GM23338 (cell line): ENCODE measurements at regions not wholly inside any gene's neighbourhood (a gene's known extent, or its start where the extent isn't known, plus 50 kb on each side); places are given as distances from the start of the nearest gene placed in this dataset.

Experiments used
- ATAC-seq: fragments of 200-7000 bp; cut with Tn5 transposase; 3 replicates; pipeline ENCODE4 v1.9.1; 2020
- DNase-seq: peaks from one replicate; pipeline ENCODE4 v3.0.0-alpha.2; 2015; ENCODE audit warnings: low spot score
- H2AFZ ChIP-seq: fragments of 200-600 bp; sonication (generic); 2 replicates; pipeline ENCODE4 v1.8.0; 2016; ENCODE audit warnings: antibody characterized with exemption, mild to moderate bottlenecking, moderate library complexity
- H3F3A ChIP-seq: fragments of 200-600 bp; sonication (generic); replicated peaks from 2 replicates; pipeline ENCODE4 v1.8.0; 2017; ENCODE audit warnings: antibody characterized with exemption, mixed run types, low read depth
- H3K27ac ChIP-seq: fragments of 200-600 bp; sonication (generic); 2 replicates; pipeline ENCODE4 v1.6.1; 2016; ENCODE audit warnings: low read depth
- H3K27me3 ChIP-seq: fragments of 200-600 bp; sonication (generic); 2 replicates; pipeline ENCODE4 v1.8.0; 2016; ENCODE audit warnings: mild to moderate bottlenecking, mixed run types, moderate library complexity; ENCODE audit not compliant: insufficient read depth
- H3K36me3 ChIP-seq: fragments of 200-600 bp; sonication (generic); 2 replicates; pipeline ENCODE4 v1.8.0; 2016; ENCODE audit warnings: mild to moderate bottlenecking; ENCODE audit not compliant: insufficient read depth
- H3K4me1 ChIP-seq: fragments of 200-600 bp; sonication (generic); 2 replicates; pipeline ENCODE4 v1.8.0; 2016; ENCODE audit warnings: mild to moderate bottlenecking, moderate library complexity; ENCODE audit not compliant: insufficient read depth
- H3K4me2 ChIP-seq: fragments of 200-600 bp; sonication (generic); 2 replicates; pipeline ENCODE4 v1.7.1; 2017; ENCODE audit warnings: mixed run types
- H3K4me3 ChIP-seq: fragments of 200-600 bp; sonication (generic); 2 replicates; pipeline ENCODE4 v1.6.1; 2016; ENCODE audit warnings: mixed run types
- H3K79me2 ChIP-seq: fragments of 200-600 bp; sonication (generic); replicated peaks from 2 replicates; pipeline ENCODE4 v1.8.0; 2017; ENCODE audit warnings: mild to moderate bottlenecking; ENCODE audit not compliant: insufficient read depth
- H3K9me2 ChIP-seq: fragments of 200-600 bp; sonication (generic); 2 replicates; pipeline ENCODE4 v1.8.0; 2017; ENCODE audit not compliant: insufficient read depth
- H4K20me1 ChIP-seq: fragments of 200-600 bp; sonication (generic); replicated peaks from 2 replicates; pipeline ENCODE4 v1.8.0; 2017; ENCODE audit warnings: mild to moderate bottlenecking; ENCODE audit not compliant: insufficient read depth
- H3K27ac Mint-ChIP-seq: 2 replicates; pipeline ENCODE4 v1.8.0; 2020; ENCODE audit warnings: inconsistent platforms, mild to moderate bottlenecking, moderate library complexity, mixed read lengths
- H3K27me3 Mint-ChIP-seq: 3 replicates; pipeline ENCODE4 v1.8.0; 2022; ENCODE audit warnings: low read depth, mild to moderate bottlenecking, moderate library complexity, mixed read lengths, inconsistent platforms; ENCODE audit not compliant: insufficient read depth, poor library complexity
- H3K36me3 Mint-ChIP-seq: 3 replicates; pipeline ENCODE4 v1.8.0; 2021; ENCODE audit warnings: low read depth, mild to moderate bottlenecking, inconsistent platforms, moderate library complexity, mixed read lengths
- H3K4me1 Mint-ChIP-seq: 3 replicates; pipeline ENCODE4 v1.8.0; 2020; ENCODE audit warnings: mild to moderate bottlenecking, inconsistent platforms, mixed read lengths
- H3K4me3 Mint-ChIP-seq: 3 replicates; pipeline ENCODE4 v1.8.0; 2021; ENCODE audit warnings: moderate library complexity, mild to moderate bottlenecking, inconsistent platforms, mixed read lengths
- H3K9me3 Mint-ChIP-seq: 3 replicates; pipeline ENCODE4 v1.8.0; 2020; ENCODE audit warnings: moderate library complexity, mild to moderate bottlenecking, inconsistent platforms, mixed read lengths
- CREB1 ChIP-seq: fragments of 250-450 bp; sonication (Bioruptor Pico); IDR thresholded peaks from 2 replicates; pipeline ENCODE4 v1.5.0; 2020; ENCODE audit warnings: low read depth, mild to moderate bottlenecking, moderate library complexity
- EZH2 ChIP-seq: fragments of 200-600 bp; sonication (generic); IDR thresholded peaks from one replicate; pipeline ENCODE4 v1.8.0; 2017; ENCODE audit warnings: antibody characterized with exemption, mild to moderate bottlenecking, low read depth; ENCODE audit not compliant: unreplicated experiment
- EZH2phosphoT487 ChIP-seq: fragments of 200-600 bp; sonication (generic); IDR thresholded peaks from one replicate; pipeline ENCODE4 v1.8.1; 2018; ENCODE audit warnings: antibody characterized with exemption; ENCODE audit not compliant: unreplicated experiment
- JUNB ChIP-seq: IDR thresholded peaks from one replicate; pipeline ENCODE4 v1.6.1; 2016; ENCODE audit warnings: antibody characterized with exemption; ENCODE audit not compliant: unreplicated experiment
- NANOG ChIP-seq: IDR thresholded peaks from 2 replicates; pipeline ENCODE4 v1.6.1; 2016; ENCODE audit warnings: antibody characterized with exemption, borderline replicate concordance
- POLR2AphosphoS5 ChIP-seq: IDR thresholded peaks from 2 replicates; pipeline ENCODE4 v1.6.1; 2016; ENCODE audit warnings: antibody characterized with exemption, low read depth
- STAT1 ChIP-seq: IDR thresholded peaks from one replicate; pipeline ENCODE4 v1.6.1; 2016; ENCODE audit warnings: antibody characterized with exemption; ENCODE audit not compliant: unreplicated experiment
- ZNF114 ChIP-seq: fragments of 250-450 bp; sonication (Bioruptor Pico); IDR thresholded peaks from 2 replicates; pipeline ENCODE4 v1.5.0; 2020; ENCODE audit warnings: mild to moderate bottlenecking, moderate library complexity
- ZNF331 ChIP-seq: fragments of 250-450 bp; sonication (Bioruptor Pico); IDR thresholded peaks from 2 replicates; pipeline ENCODE4 v1.5.0; 2020; ENCODE audit warnings: low read depth, mild to moderate bottlenecking, moderate library complexity
- TF ChIP-seq, protein P1 (sequence below): IDR thresholded peaks from one replicate; pipeline ENCODE4 v1.6.1; 2018; ENCODE audit warnings: antibody characterized with exemption; ENCODE audit not compliant: unreplicated experiment
- TF ChIP-seq, protein P2 (sequence below), 2 experiments: fragments of 200-600 bp in 1 of 2; sonication (generic) in 1 of 2; conservative IDR thresholded peaks; 2 replicates each; pipeline versions ENCODE4 v1.5.1 to v1.6.1; 2016 to 2017; ENCODE audit warnings: antibody characterized with exemption in 2 of 2, low read depth in 2 of 2, mild to moderate bottlenecking in 2 of 2, moderate library complexity in 1 of 2
- TF ChIP-seq, protein P3 (sequence below): IDR thresholded peaks from 2 replicates; pipeline ENCODE4 v1.6.1; 2016; ENCODE audit warnings: antibody characterized with exemption
- TF ChIP-seq, protein P4 (sequence below): fragments of 250-450 bp; sonication (Bioruptor Pico); IDR thresholded peaks from 2 replicates; pipeline ENCODE4 v1.5.0; 2020; ENCODE audit warnings: mild to moderate bottlenecking, moderate library complexity

DNA sequence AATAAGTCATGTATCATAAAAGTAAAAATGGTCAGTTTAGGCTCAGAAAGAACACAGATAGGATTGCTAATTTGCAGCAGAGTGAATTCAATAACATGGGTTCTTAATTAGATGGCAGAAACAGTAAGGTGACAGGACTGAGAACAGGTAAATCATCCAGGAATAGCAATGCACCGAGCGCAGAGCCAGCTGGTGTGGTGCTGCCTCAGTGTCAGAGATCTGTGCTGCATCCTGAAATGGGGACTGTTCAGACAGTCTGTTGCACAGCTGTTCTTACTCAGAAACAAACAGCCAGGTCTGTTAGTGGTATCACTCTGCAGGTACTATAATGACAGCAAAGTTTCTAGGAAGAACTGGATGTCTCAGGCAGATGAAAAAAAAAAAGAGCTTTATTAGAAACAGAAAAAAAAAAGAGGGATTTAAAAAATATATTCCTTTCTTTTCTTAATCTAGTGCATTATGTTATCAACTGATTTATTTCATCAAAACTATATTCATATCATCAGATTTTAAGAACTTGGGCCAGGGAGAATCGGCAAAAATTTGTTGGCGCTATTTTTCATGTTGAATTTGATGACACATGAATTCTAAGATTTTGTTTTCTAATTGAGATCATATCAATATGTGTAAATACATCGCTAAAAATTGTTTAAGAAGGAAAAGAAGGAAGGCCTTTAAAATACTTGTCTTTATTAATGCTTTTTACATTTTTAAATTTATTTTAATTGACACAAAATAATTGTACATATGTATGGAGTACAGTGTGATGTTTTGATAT lies 501.8 kb downstream of the PRKD1 start:
- Mint-ChIP-seq H3K4me1 (no peaks in the 10 kb centered on the region), H3K9me3 (no peaks in the 10 kb centered on the region), H3K27me3 (peaks cover 2% of the 10 kb centered on the region), H3K27ac (no peak overlapping the region), H3K4me3 (no peak overlapping the region), H3K36me3 (no peaks in the 10 kb centered on the region)
- ATAC-seq (no peak), DNase-seq (no peak)
- Histone ChIP-seq H3K27ac (no peak overlapping the region), H2AFZ (no peak overlapping the region), H3K4me3 (no peak overlapping the region), H3K79me2 (no peaks in the 10 kb centered on the region), H3K4me1 (no peaks in the 10 kb centered on the region), H3F3A (no peaks in the 10 kb centered on the region), H3K36me3 (no peaks in the 10 kb centered on the region), H3K27me3 (no peaks in the 10 kb centered on the region), H4K20me1 (no peaks in the 10 kb centered on the region), H3K9me2 (no peaks in the 10 kb centered on the region), H3K4me2 (no peak overlapping the region)
- no peak for TF ChIP-seq POLR2AphosphoS5
- TF ChIP-seq ZNF114 (CRISPR knock-in tag): no peak
- no peak for TF ChIP-seq NANOG
- TF ChIP-seq, protein P1, sequence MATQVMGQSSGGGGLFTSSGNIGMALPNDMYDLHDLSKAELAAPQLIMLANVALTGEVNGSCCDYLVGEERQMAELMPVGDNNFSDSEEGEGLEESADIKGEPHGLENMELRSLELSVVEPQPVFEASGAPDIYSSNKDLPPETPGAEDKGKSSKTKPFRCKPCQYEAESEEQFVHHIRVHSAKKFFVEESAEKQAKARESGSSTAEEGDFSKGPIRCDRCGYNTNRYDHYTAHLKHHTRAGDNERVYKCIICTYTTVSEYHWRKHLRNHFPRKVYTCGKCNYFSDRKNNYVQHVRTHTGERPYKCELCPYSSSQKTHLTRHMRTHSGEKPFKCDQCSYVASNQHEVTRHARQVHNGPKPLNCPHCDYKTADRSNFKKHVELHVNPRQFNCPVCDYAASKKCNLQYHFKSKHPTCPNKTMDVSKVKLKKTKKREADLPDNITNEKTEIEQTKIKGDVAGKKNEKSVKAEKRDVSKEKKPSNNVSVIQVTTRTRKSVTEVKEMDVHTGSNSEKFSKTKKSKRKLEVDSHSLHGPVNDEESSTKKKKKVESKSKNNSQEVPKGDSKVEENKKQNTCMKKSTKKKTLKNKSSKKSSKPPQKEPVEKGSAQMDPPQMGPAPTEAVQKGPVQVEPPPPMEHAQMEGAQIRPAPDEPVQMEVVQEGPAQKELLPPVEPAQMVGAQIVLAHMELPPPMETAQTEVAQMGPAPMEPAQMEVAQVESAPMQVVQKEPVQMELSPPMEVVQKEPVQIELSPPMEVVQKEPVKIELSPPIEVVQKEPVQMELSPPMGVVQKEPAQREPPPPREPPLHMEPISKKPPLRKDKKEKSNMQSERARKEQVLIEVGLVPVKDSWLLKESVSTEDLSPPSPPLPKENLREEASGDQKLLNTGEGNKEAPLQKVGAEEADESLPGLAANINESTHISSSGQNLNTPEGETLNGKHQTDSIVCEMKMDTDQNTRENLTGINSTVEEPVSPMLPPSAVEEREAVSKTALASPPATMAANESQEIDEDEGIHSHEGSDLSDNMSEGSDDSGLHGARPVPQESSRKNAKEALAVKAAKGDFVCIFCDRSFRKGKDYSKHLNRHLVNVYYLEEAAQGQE: no peak
- no peak for TF ChIP-seq ZNF331
- no peak for TF ChIP-seq STAT1
- TF ChIP-seq EZH2: no peak
- no peak for TF ChIP-seq EZH2phosphoT487
- TF ChIP-seq, protein P2, sequence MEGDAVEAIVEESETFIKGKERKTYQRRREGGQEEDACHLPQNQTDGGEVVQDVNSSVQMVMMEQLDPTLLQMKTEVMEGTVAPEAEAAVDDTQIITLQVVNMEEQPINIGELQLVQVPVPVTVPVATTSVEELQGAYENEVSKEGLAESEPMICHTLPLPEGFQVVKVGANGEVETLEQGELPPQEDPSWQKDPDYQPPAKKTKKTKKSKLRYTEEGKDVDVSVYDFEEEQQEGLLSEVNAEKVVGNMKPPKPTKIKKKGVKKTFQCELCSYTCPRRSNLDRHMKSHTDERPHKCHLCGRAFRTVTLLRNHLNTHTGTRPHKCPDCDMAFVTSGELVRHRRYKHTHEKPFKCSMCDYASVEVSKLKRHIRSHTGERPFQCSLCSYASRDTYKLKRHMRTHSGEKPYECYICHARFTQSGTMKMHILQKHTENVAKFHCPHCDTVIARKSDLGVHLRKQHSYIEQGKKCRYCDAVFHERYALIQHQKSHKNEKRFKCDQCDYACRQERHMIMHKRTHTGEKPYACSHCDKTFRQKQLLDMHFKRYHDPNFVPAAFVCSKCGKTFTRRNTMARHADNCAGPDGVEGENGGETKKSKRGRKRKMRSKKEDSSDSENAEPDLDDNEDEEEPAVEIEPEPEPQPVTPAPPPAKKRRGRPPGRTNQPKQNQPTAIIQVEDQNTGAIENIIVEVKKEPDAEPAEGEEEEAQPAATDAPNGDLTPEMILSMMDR (conservative IDR thresholded peaks at IDR 0.05; ENCODE audit: low read depth in 2 of 2): no peak
- no peak for TF ChIP-seq CREB1 (CRISPR knock-in tag)
- TF ChIP-seq, protein P3, sequence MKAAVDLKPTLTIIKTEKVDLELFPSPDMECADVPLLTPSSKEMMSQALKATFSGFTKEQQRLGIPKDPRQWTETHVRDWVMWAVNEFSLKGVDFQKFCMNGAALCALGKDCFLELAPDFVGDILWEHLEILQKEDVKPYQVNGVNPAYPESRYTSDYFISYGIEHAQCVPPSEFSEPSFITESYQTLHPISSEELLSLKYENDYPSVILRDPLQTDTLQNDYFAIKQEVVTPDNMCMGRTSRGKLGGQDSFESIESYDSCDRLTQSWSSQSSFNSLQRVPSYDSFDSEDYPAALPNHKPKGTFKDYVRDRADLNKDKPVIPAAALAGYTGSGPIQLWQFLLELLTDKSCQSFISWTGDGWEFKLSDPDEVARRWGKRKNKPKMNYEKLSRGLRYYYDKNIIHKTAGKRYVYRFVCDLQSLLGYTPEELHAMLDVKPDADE: no peak
- TF ChIP-seq JUNB: no peak
- TF ChIP-seq, protein P4, sequence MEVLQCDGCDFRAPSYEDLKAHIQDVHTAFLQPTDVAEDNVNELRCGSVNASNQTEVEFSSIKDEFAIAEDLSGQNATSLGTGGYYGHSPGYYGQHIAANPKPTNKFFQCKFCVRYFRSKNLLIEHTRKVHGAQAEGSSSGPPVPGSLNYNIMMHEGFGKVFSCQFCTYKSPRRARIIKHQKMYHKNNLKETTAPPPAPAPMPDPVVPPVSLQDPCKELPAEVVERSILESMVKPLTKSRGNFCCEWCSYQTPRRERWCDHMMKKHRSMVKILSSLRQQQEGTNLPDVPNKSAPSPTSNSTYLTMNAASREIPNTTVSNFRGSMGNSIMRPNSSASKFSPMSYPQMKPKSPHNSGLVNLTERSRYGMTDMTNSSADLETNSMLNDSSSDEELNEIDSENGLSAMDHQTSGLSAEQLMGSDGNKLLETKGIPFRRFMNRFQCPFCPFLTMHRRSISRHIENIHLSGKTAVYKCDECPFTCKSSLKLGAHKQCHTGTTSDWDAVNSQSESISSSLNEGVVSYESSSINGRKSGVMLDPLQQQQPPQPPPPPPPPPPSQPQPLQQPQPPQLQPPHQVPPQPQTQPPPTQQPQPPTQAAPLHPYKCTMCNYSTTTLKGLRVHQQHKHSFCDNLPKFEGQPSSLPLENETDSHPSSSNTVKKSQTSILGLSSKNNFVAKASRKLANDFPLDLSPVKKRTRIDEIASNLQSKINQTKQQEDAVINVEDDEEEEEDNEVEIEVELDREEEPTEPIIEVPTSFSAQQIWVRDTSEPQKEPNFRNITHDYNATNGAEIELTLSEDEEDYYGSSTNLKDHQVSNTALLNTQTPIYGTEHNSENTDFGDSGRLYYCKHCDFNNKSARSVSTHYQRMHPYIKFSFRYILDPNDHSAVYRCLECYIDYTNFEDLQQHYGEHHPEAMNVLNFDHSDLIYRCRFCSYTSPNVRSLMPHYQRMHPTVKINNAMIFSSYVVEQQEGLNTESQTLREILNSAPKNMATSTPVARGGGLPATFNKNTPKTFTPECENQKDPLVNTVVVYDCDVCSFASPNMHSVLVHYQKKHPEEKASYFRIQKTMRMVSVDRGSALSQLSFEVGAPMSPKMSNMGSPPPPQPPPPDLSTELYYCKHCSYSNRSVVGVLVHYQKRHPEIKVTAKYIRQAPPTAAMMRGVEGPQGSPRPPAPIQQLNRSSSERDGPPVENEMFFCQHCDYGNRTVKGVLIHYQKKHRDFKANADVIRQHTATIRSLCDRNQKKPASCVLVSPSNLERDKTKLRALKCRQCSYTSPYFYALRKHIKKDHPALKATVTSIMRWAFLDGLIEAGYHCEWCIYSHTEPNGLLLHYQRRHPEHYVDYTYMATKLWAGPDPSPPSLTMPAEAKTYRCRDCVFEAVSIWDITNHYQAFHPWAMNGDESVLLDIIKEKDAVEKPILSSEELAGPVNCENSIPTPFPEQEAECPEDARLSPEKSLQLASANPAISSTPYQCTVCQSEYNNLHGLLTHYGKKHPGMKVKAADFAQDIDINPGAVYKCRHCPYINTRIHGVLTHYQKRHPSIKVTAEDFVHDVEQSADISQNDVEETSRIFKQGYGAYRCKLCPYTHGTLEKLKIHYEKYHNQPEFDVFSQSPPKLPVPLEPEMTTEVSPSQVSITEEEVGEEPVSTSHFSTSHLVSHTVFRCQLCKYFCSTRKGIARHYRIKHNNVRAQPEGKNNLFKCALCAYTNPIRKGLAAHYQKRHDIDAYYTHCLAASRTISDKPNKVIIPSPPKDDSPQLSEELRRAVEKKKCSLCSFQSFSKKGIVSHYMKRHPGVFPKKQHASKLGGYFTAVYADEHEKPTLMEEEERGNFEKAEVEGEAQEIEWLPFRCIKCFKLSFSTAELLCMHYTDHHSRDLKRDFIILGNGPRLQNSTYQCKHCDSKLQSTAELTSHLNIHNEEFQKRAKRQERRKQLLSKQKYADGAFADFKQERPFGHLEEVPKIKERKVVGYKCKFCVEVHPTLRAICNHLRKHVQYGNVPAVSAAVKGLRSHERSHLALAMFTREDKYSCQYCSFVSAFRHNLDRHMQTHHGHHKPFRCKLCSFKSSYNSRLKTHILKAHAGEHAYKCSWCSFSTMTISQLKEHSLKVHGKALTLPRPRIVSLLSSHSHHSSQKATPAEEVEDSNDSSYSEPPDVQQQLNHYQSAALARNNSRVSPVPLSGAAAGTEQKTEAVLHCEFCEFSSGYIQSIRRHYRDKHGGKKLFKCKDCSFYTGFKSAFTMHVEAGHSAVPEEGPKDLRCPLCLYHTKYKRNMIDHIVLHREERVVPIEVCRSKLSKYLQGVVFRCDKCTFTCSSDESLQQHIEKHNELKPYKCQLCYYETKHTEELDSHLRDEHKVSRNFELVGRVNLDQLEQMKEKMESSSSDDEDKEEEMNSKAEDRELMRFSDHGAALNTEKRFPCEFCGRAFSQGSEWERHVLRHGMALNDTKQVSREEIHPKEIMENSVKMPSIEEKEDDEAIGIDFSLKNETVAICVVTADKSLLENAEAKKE (CRISPR knock-in tag): no peak
